ENCODE measurements at regions not wholly inside any gene's neighbourhood (a gene's known extent, or its start where the extent isn't known, plus 50 kb on each side); places are given as distances from the start of the nearest gene placed in this dataset.

- no peak for DNase-seq
These were observed 192.1 kb upstream of the MGMT start for GRCh38 chr10:129274748-129275474.

DNA sequence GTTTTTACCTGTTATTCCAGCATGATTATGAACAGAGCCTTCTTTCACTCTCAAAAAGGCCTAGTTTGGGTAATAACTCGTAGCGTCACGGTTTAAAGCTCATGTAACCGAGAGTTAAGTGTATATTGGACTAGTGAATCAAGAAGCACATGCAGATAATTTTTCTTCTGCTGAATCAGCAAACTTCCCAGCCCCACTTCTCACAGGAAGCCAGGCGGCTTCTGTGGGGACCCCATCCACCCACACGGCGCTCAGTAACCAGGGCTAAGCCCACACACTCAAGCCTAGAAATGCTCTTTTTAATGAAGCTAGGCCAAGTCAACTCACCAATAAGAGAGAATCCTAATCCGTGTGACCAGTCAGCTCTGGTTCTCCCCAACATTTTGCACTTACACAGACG lies 191.2 kb upstream of the MGMT start:
- DNase-seq, result no peak

DNA sequence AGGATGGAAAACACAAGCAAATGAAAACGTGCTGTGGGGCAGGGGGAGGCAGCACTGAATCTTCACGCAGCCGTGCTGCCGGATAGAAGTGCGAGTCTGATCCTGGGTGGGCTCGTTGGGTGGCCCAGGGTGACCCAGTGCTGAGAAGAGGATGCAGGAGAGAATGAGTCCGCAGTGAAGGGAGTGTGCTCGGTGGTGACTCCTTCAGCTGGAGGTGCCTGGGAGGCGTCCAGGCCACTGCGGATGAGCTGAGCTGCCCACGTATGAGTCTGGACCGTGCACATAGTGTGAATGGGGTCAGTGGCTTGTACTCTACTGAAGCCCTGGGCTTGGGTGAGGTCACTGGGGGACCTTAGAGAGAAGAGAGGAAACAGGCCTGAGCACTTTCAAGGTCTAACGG lies 190.0 kb upstream of the MGMT start:
- no peak for DNase-seq

DNA sequence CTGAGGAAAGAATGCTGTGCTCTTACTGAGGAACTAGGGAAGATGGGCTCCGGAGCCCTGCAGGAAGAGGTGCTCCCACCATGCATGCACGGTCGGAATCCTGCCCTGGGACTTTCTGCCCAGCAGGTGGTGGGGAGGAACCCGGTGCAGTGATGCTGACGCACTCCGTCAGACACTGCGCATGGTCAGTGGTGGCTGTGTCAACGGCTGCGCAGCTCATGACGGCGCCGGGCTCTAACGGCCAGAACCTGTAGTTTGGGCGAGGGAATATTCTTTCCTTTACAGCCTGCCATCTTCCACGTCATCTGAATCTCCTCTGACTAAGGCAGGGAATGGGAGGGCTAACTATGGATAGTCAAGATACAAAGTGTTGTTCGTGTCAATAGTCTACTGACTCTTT lies 189.2 kb upstream of the MGMT start:
- no peak for DNase-seq

GRCh38 chr10:129278686-129279085 lies 188.4 kb upstream of the MGMT start:
- no peak for DNase-seq

- no peak for DNase-seq
These were observed 187.4 kb upstream of the MGMT start for GRCh38 chr10:129279446-129280154.

DNA sequence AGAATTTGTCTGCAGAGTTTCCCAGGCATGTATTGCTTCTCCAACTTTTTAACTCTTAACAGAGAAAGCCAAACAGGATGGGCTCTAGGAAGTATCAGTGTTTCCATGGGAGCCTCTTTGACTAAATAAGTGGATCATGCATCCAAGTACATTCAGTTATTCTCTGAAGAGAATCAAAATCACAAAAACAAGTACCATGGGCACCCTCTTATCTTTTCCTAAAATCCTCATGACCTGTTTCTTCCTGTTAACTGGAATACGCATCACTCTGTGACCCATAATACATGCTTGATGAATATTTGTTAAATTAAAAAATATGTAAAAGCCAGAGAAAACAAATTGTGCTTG lies 186.9 kb upstream of the MGMT start:
- DNase-seq, result no peak

GRCh38 chr10:129280908-129281586 lies 186.0 kb upstream of the MGMT start:
- DNase-seq, result no peak

DNA sequence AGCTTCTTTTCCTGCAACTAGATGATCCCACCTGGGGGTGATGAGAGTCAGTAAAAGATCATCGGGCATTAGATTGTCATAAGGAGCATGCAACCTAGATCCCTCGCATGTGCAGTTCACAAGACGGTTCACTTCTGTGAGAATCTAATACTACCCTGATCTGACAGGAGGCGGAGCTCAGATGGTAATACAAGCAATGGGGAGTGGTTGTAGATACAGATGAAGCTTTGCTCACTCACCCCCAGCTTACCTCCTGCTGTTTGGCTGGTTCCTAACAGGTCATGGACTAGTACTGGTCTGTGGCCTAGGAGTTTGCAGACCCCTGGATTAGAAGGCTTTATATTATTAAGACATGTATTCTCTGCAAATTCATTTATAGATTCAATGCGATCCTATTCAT lies 181.6 kb upstream of the MGMT start:
- no peak for DNase-seq

GRCh38 chr10:129288999-129289584 lies 177.9 kb upstream of the MGMT start:
- no peak for DNase-seq

DNA sequence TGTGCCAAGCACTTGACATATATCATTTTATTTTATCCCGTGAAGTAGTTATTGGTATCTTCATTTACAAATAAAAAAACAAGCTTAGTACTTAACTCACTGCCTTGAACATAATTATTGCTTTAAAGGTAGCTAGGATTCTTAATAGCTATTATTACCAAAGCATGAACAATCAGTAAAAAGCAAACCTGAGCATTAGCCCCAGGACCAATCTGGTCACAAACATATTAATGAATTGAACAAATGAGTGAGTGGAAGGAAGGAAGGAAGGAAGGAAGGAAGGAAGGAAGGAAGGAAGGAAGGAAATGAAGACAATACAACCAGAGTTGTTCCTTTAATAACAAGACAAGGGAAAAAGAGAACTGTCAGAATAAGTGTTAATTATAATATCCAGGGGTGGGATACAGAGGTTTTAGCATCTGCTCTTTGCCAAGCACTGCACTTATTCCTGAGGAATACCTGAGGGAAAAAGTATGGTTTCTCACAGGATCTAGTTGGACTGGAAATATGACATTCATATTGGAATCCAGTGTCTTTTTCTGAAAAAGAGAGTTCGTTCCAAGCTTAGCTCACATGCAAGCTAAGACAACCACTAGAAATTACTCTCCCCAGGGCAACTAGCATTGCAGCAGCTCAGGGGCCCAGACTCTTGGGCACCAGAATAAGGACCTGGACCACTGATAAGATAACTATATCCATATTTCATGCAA lies 172.9 kb upstream of the MGMT start:
- DNase-seq, result no peak

- no peak for DNase-seq
These were observed 172.1 kb upstream of the MGMT start for GRCh38 chr10:129294944-129295343.

GRCh38 chr10:129305046-129305445 lies 162.0 kb upstream of the MGMT start:
- DNase-seq, result no peak

DNA sequence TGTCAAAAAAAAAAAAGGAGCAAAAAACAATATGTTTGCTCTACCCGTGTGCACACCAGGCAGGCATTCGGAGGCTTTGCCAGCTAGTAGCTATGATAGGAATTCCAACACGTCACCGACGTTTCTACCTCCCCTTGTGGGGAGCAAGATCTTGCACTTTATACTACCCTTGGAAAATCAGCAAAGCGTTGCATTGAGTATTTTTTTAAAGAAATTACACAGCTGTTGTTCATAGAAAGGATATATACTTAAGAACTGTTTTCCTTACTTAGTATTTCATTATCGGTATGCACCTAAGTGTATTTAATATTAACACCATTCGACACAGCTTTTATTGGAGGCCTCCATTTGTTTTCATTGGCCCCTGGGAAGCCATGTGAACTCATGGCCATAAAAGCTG lies 159.9 kb upstream of the MGMT start:
- no peak for DNase-seq

GRCh38 chr10:129308953-129309564 lies 158.0 kb upstream of the MGMT start:
- DNase-seq, result no peak

DNA sequence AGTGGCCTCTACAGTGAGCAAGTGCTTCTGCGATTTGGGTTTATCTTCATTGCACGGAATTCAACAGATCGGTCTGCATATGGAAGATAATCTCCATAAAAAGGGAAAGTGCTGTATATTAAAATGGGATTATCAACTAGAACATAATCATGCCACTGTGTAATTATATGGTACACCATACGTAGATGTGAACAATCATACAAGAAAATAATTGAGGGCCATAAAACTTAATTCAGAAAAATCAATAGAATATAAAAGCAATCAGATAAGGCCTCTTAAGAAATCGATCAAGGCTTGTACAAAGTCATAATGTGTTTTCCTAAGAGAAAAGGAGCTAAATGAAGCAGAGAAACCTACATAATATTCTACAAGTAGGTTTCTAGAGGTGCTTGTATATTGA lies 157.5 kb upstream of the MGMT start:
- DNase-seq, result no peak

DNA sequence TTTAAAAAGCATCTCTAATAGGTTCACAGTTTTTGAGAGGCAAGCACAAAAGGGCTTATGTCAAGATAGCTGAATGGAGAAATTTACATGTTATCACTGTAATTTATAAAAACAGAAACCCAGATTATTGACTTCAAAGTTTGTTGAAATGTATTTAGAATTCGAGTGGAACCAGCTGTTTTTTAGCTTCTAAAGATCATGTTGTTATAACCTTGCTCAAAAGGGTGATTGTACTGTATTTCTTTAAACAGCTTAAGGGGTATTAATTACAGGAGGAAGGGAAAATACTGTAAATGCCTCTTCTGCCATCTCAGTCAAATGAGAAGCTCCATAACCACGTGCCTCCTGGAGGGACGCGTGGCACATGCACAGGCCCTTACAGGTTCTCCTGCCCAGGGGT lies 156.2 kb upstream of the MGMT start:
- no peak for DNase-seq

DNA sequence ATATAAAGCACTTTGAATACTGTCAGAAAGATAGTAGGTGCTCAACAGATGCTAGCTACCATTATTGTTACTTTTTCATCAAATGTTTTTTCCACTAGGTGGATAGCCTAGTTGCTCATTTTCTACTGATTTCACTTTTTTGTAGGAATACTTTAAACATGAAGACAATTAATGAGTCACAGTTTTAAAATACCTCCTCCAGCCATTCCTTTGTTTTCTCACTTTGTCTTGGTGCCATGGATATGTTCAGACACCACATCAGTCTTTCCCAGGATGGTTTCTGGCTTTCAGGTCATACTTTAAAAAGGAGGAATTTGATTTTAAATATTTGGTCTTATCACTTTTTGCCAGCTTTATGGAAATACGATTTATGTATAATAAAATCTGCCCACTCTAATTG lies 147.1 kb upstream of the MGMT start:
- no peak for DNase-seq

DNA sequence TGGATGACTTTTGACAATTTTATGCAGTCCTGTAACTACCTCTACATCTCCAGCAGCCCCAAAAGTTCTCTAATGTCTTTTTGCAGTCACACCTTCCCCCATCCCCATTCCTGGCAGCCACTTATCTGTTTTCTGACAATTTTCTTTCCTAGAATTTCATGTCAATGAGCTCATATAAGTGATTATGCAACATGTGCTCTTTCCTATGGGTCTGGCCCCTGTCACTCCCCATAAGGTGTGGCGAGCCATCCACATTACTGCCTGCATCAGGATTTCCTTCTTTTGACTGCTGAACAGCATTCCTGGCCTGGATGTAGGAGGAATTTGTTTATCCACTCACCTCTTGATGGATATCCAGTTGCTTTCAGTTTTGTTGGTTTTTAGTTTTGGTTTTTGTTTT lies 146.7 kb upstream of the MGMT start:
- no peak for DNase-seq

DNA sequence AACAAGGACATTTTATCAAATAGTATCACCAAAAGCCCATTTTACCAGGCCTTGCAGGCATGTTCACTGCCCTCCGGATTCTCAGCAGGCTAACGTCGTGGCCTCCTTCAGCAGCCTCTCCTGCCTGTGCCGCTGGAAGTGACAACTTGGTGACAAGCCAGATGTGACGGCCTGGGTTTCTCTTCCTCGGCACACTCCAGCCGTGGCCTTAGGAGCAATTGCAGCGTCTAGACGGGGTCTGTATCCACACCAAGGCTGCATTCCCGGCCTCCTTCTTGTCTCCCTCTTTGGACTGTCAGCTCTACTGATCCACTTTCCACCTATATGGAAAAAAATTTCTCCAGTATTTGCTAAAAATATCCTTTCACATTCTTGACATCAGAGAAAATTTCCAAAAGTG lies 145.3 kb upstream of the MGMT start:
- DNase-seq, result no peak

DNA sequence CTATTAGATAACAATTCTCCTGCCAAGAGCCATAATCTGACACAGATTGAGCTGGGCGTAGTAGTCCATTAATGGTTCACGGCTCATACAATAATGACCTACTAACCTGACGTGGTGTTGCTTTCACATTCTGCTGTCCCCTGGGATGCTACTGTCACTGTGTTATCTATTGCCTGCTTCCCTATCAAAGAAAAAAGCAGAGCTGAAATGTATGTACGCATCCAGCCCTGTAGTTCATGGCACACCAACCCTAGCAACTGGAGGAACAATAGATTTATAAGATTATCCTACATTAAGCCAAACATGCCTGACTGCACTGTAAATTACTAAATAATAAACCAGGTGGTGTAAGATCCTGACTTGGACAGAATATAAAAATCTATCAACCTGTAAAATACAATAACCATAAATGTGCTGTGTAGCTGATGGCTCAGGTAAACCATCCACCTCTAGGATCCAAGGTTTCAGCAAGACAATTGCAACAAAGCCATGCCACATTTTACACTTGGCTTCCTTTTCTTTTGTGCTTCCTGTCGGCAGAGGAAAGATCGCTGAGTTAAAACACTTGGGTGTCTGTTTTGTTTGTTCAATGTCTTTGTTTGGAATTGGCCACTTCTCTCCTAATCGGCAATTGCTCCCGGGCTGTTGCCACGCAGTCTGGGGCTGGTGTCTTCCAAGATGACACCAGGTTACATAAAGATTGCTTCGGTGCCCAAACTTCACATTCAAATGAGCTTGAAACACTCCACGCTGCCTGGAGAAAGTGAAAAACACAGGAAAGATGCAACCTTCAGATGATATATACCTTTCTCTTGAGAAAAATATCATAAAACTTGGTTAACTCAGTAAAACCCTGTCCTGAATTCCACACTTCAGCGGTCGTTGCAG lies 143.9 kb upstream of the MGMT start:
- DNase-seq, result no peak

DNA sequence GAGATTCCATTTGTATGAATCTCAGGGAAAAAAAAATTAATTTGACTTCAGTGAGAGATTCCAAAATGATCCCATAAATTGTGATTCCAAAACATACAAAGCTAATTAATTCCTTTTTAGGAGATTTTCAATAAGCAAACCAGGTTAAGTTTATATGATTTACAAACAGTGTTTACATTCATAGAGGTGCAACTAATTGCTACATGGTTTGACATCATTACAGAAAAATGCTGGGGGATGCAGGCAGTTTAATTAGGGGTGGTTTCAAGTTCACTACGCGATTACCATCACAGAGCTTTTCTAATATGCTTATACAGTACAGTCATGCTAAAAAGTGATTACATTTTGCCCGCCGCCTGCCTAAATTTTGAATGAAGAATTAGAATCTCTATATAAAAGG lies 143.2 kb upstream of the MGMT start:
- no peak for DNase-seq

Measured in stimulated activated CD4-positive, alpha-beta T cell treated with anti-CD3 and anti-CD28 coated beads, Interleukin-4, amount 100 ng/mL, for 1 hour (primary cell).